Adrenal gland (tissue), 9 donors: ENCODE measurements at regions not wholly inside any gene's neighbourhood (a gene's known extent, or its start where the extent isn't known, plus 50 kb on each side); places are given as distances from the start of the nearest gene placed in this dataset.
A peak's percentile ranks its signal among the peaks of the same experiment; 100 is the strongest.

Experiments
- DNase-seq, 7 donors: peaks; one replicate each; pipeline ENCODE4 v3.0.0-alpha.2; 2019 to 2020
- H3K27ac ChIP-seq, 5 donors: fragments of 200-600 bp; sonication (generic) in 4 of 5; 1 replicate in 3 of 5; 2 replicates in 2 of 5; pipeline versions ENCODE4 v1.5.1 to v1.8.0; 2016 to 2020; ENCODE audit warnings: mild to moderate bottlenecking in 1 of 5
- H3K27me3 ChIP-seq: fragments of 200-600 bp; 2 replicates; pipeline ENCODE4 v1.8.0; 2021
- H3K36me3 ChIP-seq, 2 donors: fragments of 200-600 bp; replicated peaks in 1 of 2; 1 replicate in 1 of 2; 2 replicates in 1 of 2; pipeline versions ENCODE4 v1.5.1 to v1.8.0; 2018 to 2022
- H3K4me1 ChIP-seq, 2 donors: fragments of 200-600 bp; replicated peaks in 1 of 2; 1 replicate in 1 of 2; 2 replicates in 1 of 2; pipeline versions ENCODE4 v1.5.1 to v1.8.0; 2018 to 2021
- H3K4me3 ChIP-seq, 4 donors: fragments of 200-600 bp; sonication (generic) in 3 of 4; one replicate each; pipeline ENCODE4 v1.5.1; 2016 to 2018
- H3K9me3 ChIP-seq, 3 donors: fragments of 200-600 bp; sonication (generic) in 1 of 3; replicated peaks in 1 of 3; 1 replicate in 2 of 3; 2 replicates in 1 of 3; pipeline versions ENCODE4 v1.5.1 to v1.8.0; 2016 to 2021
- POLR2A ChIP-seq, 2 donors: fragments of 450-650 bp; IDR thresholded peaks; one replicate each; pipeline ENCODE4 v1.6.1; 2017; ENCODE audit warnings: antibody characterized with exemption in 2 of 2, mild to moderate bottlenecking in 2 of 2, moderate library complexity in 1 of 2
- WGBS, 4 donors: extraction: QIAGEN DNeasy Blood & Tissue Kit in 2 of 4; methylation state at CpG; one replicate each; pipeline versions ENCODE4 v1.1.5 to v1.1.7; 2013 to 2017; 5-methylcytosine and 5-hydroxymethylcytosine counted together
- intact Hi-C, 2 donors: fragments of 100-400 bp; cut with DNase I; formaldehyde crosslinking; loops; one replicate each; pipeline versions ENCODE4 v1.14.1 to v1.15.0; 2022 to 2023
- TF ChIP-seq, protein P1 (sequence below), 6 experiments: fragments of 450-650 bp in 4 of 6; fragments of 200-600 bp in 2 of 6; sonication (generic) in 1 of 6; IDR thresholded peaks; 1 replicate in 5 of 6; 2 replicates in 1 of 6; pipeline versions ENCODE4 v1.5.1 to v1.8.0; 2016 to 2021; ENCODE audit warnings: antibody characterized with exemption in 6 of 6, mild to moderate bottlenecking in 2 of 6, moderate library complexity in 1 of 6
- donor health status: healthy with polysubstance abuse.
- donor health status: Bipolar disorder and iron deficiency.
- donor health status: DM: yes; HTN: yes; CAD: no.
- donor health status: DM: no; HTN: no; CAD: no.
- donor health status: DM: no; HTN: no; CAD: no.

DNA sequence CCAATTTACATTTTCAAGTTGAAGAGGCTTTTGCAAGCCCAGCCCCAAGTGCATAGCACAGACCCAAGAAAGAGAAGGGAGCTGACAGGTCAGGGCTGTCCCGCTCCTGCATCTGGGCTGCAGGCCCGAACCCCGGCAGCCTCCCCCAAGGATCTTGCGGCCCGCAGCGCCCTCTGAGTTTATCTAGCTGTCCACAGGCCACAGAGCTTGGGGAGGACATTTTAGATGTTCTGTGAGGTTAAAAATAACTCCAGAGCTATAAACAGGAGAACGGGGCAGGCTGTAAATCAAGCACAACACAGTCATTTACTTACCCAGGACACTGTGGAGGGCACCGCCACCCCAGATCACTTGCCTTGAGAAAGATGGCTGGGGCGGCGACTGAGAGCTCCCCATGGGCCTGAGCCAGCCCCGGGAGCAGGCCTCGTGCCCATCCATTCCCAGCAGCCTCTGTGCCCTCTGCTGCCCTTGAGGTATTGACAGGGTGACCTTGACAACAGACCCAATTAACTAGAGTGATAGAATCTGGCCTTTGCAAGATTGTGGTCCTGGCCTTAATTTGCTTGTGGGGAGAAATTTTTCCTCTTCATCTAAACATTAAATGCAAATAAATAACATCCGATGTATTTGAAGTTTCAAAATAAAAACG is 563.0 kb downstream of the TCERG1L start:
- Histone ChIP-seq H3K9me3 (no peaks in the 10 kb centered on the region), H3K4me3 (no peak overlapping the region), H3K27me3 (no peaks in the 10 kb centered on the region), H3K36me3 (no peaks in the 10 kb centered on the region), H3K4me1 (no peaks in the 10 kb centered on the region), H3K27ac (no peak overlapping the region)
- intact Hi-C loops, result no loop called here
- TF ChIP-seq, protein P1, sequence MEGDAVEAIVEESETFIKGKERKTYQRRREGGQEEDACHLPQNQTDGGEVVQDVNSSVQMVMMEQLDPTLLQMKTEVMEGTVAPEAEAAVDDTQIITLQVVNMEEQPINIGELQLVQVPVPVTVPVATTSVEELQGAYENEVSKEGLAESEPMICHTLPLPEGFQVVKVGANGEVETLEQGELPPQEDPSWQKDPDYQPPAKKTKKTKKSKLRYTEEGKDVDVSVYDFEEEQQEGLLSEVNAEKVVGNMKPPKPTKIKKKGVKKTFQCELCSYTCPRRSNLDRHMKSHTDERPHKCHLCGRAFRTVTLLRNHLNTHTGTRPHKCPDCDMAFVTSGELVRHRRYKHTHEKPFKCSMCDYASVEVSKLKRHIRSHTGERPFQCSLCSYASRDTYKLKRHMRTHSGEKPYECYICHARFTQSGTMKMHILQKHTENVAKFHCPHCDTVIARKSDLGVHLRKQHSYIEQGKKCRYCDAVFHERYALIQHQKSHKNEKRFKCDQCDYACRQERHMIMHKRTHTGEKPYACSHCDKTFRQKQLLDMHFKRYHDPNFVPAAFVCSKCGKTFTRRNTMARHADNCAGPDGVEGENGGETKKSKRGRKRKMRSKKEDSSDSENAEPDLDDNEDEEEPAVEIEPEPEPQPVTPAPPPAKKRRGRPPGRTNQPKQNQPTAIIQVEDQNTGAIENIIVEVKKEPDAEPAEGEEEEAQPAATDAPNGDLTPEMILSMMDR (IDR thresholded peaks at IDR 0.05), result no peak
- no peak for TF ChIP-seq POLR2A (IDR thresholded peaks at IDR 0.05)
- peak in 3 of 7 donors; percentile 2 to 47 (median 7) for DNase-seq
- 49 to 72% (median 58%) methylated on average over 11 to 14 of the region's 14 CpGs for WGBS, 4 donors

DNA sequence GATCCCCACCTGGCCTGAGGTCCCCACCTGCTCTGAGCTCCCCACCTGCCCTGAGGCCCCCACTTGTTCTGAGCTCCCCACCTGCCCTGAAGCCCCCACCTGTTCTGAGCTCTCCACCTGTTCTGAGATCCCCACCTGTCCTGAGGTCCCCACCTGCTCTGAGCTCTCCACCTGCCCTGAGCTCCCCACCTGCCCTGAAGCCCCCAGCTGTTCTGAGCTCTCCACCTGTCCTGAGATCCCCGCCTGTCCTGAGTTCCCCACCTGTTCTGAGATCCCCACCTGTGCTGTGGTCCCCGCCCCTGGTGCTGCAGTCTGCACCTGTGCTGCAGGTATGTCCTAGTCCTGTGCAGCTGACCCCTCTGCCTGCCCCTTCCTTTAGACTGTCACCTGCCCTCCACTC is 561.6 kb downstream of the TCERG1L start:
- Histone ChIP-seq H3K4me3 (no peak overlapping the region), H3K27me3 (no peaks in the 10 kb centered on the region), H3K9me3 (no peaks in the 10 kb centered on the region), H3K27ac (no peak overlapping the region), H3K4me1 (no peaks in the 10 kb centered on the region), H3K36me3 (no peaks in the 10 kb centered on the region)
- peak in 3 of 7 donors; percentile 1 to 21 (median 5) for DNase-seq
- WGBS, 4 donors, result 0 to 47% (median 20%) methylated on average over 1 to 2 of the region's 2 CpGs
- TF ChIP-seq POLR2A (IDR thresholded peaks at IDR 0.05), result no peak
- TF ChIP-seq, protein P1 (IDR thresholded peaks at IDR 0.05), result no peak
- intact Hi-C loops, result no loop called here

DNA sequence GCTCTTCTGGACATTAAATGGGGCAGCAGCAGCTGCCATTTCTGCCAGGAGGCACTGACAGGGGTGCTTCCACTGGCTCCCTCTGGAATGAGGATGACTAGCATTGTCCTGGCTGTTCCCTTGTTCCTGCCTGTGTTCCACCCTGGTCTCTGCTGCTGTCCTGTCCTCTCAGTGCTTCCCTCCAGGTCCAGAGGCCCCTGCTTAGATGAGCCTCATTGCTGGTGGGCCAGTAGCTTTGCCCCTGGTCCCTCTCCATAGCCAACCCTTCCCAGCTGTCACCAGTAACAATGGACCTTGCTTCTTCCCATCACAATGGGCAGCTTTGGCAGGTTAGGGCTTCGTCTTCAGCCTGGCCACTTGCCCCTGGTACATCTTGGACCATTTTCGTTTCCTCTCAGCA is 561.1 kb downstream of the TCERG1L start:
- 21 to 65% (median 56%) methylated on average over 2 of the region's 2 CpGs for WGBS, 4 donors
- no peaks in the 10 kb centered on the region for H3K27me3 ChIP-seq
- H3K9me3 ChIP-seq, result no peaks in the 10 kb centered on the region
- peak in 3 of 7 donors; percentile 3 to 33 (median 3) for DNase-seq
- H3K27ac ChIP-seq, result no peak overlapping the region
- H3K36me3 ChIP-seq, result no peaks in the 10 kb centered on the region
- TF ChIP-seq POLR2A (IDR thresholded peaks at IDR 0.05), result no peak
- TF ChIP-seq, protein P1 (IDR thresholded peaks at IDR 0.05), result no peak
- no peak overlapping the region for H3K4me3 ChIP-seq
- no peaks in the 10 kb centered on the region for H3K4me1 ChIP-seq
- intact Hi-C loops, result no loop called here

DNA sequence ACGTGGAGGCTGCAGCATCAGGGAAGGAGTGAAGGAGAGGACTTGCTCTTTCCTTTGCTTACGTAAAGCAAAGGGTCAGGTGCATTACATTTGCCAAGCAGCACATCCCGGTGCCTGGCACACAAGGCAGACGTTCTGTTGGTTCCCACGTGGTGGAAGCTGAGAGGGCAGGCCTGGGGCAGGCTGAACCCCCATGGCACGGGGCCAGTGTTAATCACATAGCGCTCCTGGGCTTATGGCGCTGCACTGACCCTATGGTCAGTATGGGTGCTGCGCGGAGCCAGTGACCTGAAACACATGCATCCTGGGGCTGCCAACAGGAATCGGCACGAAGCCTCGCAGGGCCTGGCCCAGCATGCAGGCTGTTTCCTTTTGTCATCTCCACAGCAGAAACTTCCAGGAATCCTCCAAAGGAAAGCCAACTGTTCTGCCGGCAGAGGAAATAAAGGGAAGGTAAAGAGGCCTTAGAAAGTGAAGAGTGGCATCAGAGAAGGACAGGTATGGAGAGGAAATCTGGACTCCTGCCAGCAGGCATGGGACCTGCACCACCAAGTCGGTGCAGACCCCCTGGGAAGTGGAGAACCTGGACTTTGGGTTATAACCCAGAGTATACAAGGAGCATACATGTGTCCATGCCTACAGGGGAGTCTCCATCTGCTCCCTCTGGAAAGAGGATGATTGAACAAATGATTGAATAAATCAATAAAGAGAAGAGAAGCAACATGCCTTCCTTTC is 560.2 kb downstream of the TCERG1L start:
- H3K36me3 ChIP-seq, result no peaks in the 10 kb centered on the region
- H3K4me3 ChIP-seq, result no peak overlapping the region
- no peaks in the 10 kb centered on the region for H3K27me3 ChIP-seq
- intact Hi-C loops, result no loop called here
- 80 to 86% (median 83%) methylated on average over 10 to 15 of the region's 15 CpGs for WGBS, 4 donors
- no peak overlapping the region for H3K27ac ChIP-seq
- no peaks in the 10 kb centered on the region for H3K9me3 ChIP-seq
- no peaks in the 10 kb centered on the region for H3K4me1 ChIP-seq
- TF ChIP-seq POLR2A (IDR thresholded peaks at IDR 0.05), result no peak
- TF ChIP-seq, protein P1 (IDR thresholded peaks at IDR 0.05), result no peak
- DNase-seq, result peak in 4 of 7 donors; percentile 0 to 35 (median 4)
